PFSK-1 (cell line): ENCODE measurements at regions not wholly inside any gene's neighbourhood (a gene's known extent, or its start where the extent isn't known, plus 50 kb on each side); places are given as distances from the start of the nearest gene placed in this dataset.

Experiments
- FOXP2 ChIP-seq: optimal IDR thresholded peaks from 2 replicates; pipeline ENCODE3; 2011; ENCODE audit warnings: borderline replicate concordance, control low read depth, inconsistent platforms; ENCODE audit not compliant: insufficient read depth; ENCODE audit errors: extremely low read length, extremely low read depth
- POLR2AphosphoS5 ChIP-seq: IDR thresholded peaks from 2 replicates; pipeline ENCODE4 v1.6.1; 2012; ENCODE audit warnings: low read depth, mild to moderate bottlenecking, control low read depth, low read length, moderate library complexity
- SIN3A ChIP-seq: IDR thresholded peaks from 2 replicates; pipeline ENCODE4 v1.6.1; 2012; ENCODE audit warnings: mild to moderate bottlenecking, low read length, moderate library complexity, borderline replicate concordance; ENCODE audit not compliant: insufficient read depth
- TAF1 ChIP-seq: IDR thresholded peaks from 2 replicates; pipeline ENCODE4 v1.6.1; 2012; ENCODE audit warnings: low read length, control low read depth, borderline replicate concordance; ENCODE audit not compliant: insufficient read depth
- TF ChIP-seq, protein P1 (sequence below), 2 experiments: IDR thresholded peaks; 2 replicates each; pipeline versions ENCODE4 v1.6.1 to v1.8.0; 2011 to 2012; ENCODE audit warnings: low read depth in 2 of 2, low read length in 2 of 2, control low read depth in 1 of 2, inconsistent platforms in 1 of 2, mild to moderate bottlenecking in 1 of 2, moderate library complexity in 1 of 2; ENCODE audit not compliant: insufficient read depth in 1 of 2

DNA sequence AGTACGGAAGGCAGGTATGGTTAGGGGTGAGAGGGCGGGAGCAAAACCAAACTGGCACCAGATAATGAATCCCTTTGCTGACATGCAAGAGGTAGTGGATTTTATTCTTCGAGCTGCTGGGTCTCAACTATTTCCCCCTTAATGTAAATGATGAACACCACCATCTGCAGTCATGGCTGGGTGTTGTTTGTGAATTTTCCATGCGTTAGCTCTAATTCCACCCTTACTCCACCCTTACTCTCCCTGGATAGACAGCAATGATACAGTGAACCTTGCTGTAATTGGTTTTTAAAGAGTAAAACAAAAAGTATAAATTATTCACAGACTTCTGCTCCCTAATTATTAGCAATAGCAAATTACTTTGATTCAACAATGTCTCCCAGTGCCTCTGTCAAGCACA lies 74.5 kb upstream of the PDE1C start:
- TF ChIP-seq FOXP2 (no peak), SIN3A (no peak), TAF1 (no peak), POLR2AphosphoS5 (no peak)
- TF ChIP-seq, protein P1, sequence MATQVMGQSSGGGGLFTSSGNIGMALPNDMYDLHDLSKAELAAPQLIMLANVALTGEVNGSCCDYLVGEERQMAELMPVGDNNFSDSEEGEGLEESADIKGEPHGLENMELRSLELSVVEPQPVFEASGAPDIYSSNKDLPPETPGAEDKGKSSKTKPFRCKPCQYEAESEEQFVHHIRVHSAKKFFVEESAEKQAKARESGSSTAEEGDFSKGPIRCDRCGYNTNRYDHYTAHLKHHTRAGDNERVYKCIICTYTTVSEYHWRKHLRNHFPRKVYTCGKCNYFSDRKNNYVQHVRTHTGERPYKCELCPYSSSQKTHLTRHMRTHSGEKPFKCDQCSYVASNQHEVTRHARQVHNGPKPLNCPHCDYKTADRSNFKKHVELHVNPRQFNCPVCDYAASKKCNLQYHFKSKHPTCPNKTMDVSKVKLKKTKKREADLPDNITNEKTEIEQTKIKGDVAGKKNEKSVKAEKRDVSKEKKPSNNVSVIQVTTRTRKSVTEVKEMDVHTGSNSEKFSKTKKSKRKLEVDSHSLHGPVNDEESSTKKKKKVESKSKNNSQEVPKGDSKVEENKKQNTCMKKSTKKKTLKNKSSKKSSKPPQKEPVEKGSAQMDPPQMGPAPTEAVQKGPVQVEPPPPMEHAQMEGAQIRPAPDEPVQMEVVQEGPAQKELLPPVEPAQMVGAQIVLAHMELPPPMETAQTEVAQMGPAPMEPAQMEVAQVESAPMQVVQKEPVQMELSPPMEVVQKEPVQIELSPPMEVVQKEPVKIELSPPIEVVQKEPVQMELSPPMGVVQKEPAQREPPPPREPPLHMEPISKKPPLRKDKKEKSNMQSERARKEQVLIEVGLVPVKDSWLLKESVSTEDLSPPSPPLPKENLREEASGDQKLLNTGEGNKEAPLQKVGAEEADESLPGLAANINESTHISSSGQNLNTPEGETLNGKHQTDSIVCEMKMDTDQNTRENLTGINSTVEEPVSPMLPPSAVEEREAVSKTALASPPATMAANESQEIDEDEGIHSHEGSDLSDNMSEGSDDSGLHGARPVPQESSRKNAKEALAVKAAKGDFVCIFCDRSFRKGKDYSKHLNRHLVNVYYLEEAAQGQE (IDR thresholded peaks at IDR 0.05; ENCODE audit: insufficient read depth in 1 of 2, low read depth in 2 of 2, low read length in 2 of 2), result no peak

DNA sequence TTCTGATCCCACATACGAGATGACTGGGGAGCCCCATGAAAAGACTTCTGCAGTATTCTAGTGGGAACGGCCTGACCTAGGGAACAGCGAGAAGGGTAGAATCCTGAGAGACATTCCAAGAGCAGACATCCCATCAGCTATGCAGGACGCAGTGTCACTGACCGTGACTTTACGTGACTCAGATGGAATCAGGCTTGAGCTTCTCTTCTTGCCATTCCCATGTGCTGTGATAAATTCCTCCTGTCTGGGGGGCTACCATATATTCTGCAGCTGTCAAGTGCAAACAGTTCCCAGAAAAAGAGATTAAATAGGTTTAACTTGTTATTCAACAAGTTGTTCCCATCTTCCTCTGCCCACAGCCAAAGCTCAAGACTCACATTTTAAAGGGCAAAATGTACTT lies 73.1 kb upstream of the PDE1C start:
- TF ChIP-seq, protein P1 (IDR thresholded peaks at IDR 0.05; ENCODE audit: insufficient read depth in 1 of 2, low read depth in 2 of 2, low read length in 2 of 2), result no peak
- TF ChIP-seq POLR2AphosphoS5 (no peak), SIN3A (no peak), FOXP2 (no peak), TAF1 (no peak)

DNA sequence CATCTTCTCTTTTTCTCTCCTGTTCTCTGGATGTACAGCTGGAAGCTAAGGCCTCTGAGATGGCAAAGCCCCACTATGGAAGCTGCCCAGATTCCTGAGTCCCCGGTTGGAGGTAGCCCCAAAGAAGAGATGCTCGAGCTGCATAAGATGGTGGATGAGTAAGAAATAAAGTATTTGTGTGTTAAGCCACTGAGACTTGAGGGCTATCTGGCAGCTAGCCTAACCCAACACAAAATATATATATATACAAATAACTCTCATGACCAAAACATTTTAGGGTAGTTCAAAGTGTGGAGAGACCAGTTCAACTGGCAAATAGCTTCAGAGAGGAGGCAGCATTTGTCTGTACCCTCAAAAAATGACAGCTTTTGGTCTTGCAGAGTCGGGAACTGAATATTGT lies 72.4 kb upstream of the PDE1C start:
- TF ChIP-seq, protein P1 (IDR thresholded peaks at IDR 0.05; ENCODE audit: insufficient read depth in 1 of 2, low read depth in 2 of 2, low read length in 2 of 2), result no peak

DNA sequence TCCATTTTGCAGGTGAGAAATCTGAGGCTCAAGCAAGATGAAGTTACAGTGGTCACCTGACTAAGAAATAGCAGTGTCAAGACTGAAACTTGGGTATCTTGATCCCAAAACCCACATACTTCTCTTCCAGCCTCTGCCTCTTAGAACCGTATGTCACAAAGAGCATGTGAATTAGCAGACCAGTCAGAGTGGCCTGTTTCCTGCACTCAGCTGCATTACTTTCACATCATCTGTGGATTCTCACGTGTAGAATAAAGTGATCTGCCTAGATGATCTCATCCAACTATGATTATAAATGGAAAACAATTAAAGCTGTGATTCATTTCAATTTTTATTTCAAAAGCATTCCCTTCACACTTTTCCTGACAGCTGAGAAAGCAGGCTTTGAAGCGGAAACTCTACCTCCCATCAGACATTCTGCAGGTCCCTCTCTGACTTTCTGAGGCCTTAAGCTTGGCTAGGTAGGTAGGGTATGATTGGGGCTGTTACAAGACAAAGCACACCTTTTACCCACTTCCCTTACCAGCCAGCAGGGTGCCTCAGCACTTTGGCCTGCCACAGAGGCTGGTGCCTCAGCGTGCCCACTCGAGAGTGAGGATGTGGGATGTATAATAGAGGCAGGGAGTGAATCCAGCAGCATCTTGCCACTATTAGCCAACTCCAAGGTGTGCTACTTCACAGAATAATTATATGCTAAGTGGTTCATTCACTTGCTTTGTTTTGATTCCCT lies 70.2 kb upstream of the PDE1C start:
- TF ChIP-seq POLR2AphosphoS5, result no peak
- TF ChIP-seq, protein P1 (IDR thresholded peaks at IDR 0.05; ENCODE audit: insufficient read depth in 1 of 2, low read depth in 2 of 2, low read length in 2 of 2), result no peak
- no peak for TF ChIP-seq TAF1
- no peak for TF ChIP-seq SIN3A
- TF ChIP-seq FOXP2, result no peak

DNA sequence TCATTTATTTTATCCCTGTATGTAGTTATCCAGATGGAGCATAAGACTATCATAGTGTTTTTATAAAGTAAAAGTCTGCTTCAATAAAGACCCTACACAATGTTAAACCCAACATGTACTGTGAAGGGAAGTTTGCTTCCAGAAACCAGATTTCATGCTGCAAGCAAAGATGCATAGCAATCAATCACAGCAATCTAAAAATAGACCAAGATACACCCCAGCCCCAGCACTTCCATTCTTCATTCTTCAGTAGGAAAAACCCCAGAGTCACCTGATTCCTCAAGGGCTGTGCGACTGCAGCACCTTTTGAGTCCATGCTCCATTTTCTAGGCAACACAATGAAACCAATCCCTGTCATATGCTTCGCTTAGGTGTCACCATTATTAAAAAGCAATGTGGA lies 66.9 kb upstream of the PDE1C start:
- TF ChIP-seq FOXP2 (no peak), SIN3A (no peak), POLR2AphosphoS5 (no peak), TAF1 (no peak)
- TF ChIP-seq, protein P1 (IDR thresholded peaks at IDR 0.05; ENCODE audit: insufficient read depth in 1 of 2, low read depth in 2 of 2, low read length in 2 of 2), result no peak
